ENCODE measurements at regions not wholly inside any gene's neighbourhood (a gene's known extent, or its start where the extent isn't known, plus 50 kb on each side); places are given as distances from the start of the nearest gene placed in this dataset.

- in situ Hi-C loops (cut with MboI; ENCODE audit: low sequenced_read_pairs), result no loop called here
- dilution Hi-C loops (cut with HindIII; ENCODE audit: low sequenced_read_pairs, unreplicated experiment), result no loop called here
- intact Hi-C loops (cut with micrococcal nuclease), result no loop called here
These were observed 295.5 kb upstream of the GADL1 start for GRCh38 chr3:31189971-31190370.

More at GRCh38 chr3:31189971-31190370, 295.5 kb upstream of the GADL1 start:
- Histone ChIP-seq H3K27me3 (ENCODE audit: control insufficient read depth, insufficient read depth, low read length) (peaks cover 4% of the 10 kb centered on the region), H2AK5ac (ENCODE audit: low read depth, low read length) (no peak overlapping the region), H3K79me1 (ENCODE audit: low read depth in 1 of 2, low read length in 2 of 2) (no peaks in the 10 kb centered on the region), H2BK20ac (ENCODE audit: low read depth, low read length) (no peak overlapping the region), H3K9me3 (ENCODE audit: control insufficient read depth, insufficient read depth, low read length) (no peaks in the 10 kb centered on the region), H3K4me1 (ENCODE audit: control insufficient read depth, insufficient read depth, low read length) (no peaks in the 10 kb centered on the region), H4K20me1 (ENCODE audit: insufficient read depth, low read length) (no peaks in the 10 kb centered on the region), H3K56ac (ENCODE audit: extremely low read depth, insufficient read depth, low read length) (no peak overlapping the region), H3K9me1 (ENCODE audit: insufficient read depth, low read length) (no peaks in the 10 kb centered on the region), H3K14ac (replicated peaks; ENCODE audit: low read depth, low read length) (no peak overlapping the region), H2BK15ac (ENCODE audit: low read depth, low read length) (no peak overlapping the region), H4K5ac (ENCODE audit: low read depth, low read length) (no peak overlapping the region), H3K4me2 (ENCODE audit: low read depth, low read length) (no peak overlapping the region), H3K4me3 (ENCODE audit: insufficient read depth, low read depth, low read length) (no peak overlapping the region), H3K18ac (ENCODE audit: low read depth, low read length) (no peak overlapping the region), H3K36me3 (ENCODE audit: control insufficient read depth, insufficient read depth, low read length) (no peaks in the 10 kb centered on the region), H4K91ac (ENCODE audit: insufficient read depth, low read depth, low read length) (no peak overlapping the region), H3K27ac (ENCODE audit: insufficient read depth, low read length) (no peak overlapping the region), H2BK5ac (ENCODE audit: low read depth, low read length, poor library complexity, severe bottlenecking) (no peak overlapping the region), H2BK120ac (ENCODE audit: low read depth, low read length) (no peak overlapping the region), H2AK9ac (replicated peaks; ENCODE audit: low read depth, low read length, poor library complexity) (no peak overlapping the region), H3K4ac (ENCODE audit: low read depth, low read length) (no peak overlapping the region), H2AFZ (replicated peaks; ENCODE audit: low read length, poor library complexity) (no peak overlapping the region), H3K9ac (ENCODE audit: low read depth, low read length) (no peak overlapping the region), H3K23ac (ENCODE audit: low read depth, low read length) (no peak overlapping the region), H4K8ac (ENCODE audit: low read depth in 2 of 2, low read length in 2 of 2) (no peak overlapping the region)
- no peak for ATAC-seq (ENCODE audit: low read depth)
- BruUV-seq (replicated peaks), result no TSS peak
- POLR2A ChIA-PET (ENCODE audit: unreplicated experiment), result interaction anchor here (0.6 kb wide), 1 partner anchor 217 kb away, joined by 5 read pairs; no protein-coding TSS in a partner anchor
- TF ChIP-seq CEBPB (IDR thresholded peaks at IDR 0.05; ENCODE audit: low read depth, low read length), result no peak
- no peak for TF ChIP-seq MXI1 (IDR thresholded peaks at IDR 0.05; ENCODE audit: borderline replicate concordance, low read depth, low read length)
- TF ChIP-seq CHD1 (IDR thresholded peaks at IDR 0.05; ENCODE audit: low read depth, low read length), result no peak
- no peak for TF ChIP-seq SMC3 (IDR thresholded peaks at IDR 0.05; ENCODE audit: low read depth, low read length)
- TF ChIP-seq ELK1 (IDR thresholded peaks at IDR 0.05; ENCODE audit: borderline replicate concordance, low read depth, low read length), result no peak
- TF ChIP-seq NFE2L2 (IDR thresholded peaks at IDR 0.05; ENCODE audit: low read depth, low read length), result no peak
- no peak for TF ChIP-seq FOS (IDR thresholded peaks at IDR 0.05; ENCODE audit: low read depth, low read length)
- TF ChIP-seq RAD21 (IDR thresholded peaks at IDR 0.05; ENCODE audit: low read length), result no peak
- no peak for TF ChIP-seq RCOR1 (IDR thresholded peaks at IDR 0.05; ENCODE audit: insufficient replicate concordance, low read length)
- CTCF ChIA-PET, result no interaction called here
- no peak for DNase-seq

Data from IMR-90 (cell line).